22Rv1 (cell line): ENCODE measurements at regions not wholly inside any gene's neighbourhood (a gene's known extent, or its start where the extent isn't known, plus 50 kb on each side); places are given as distances from the start of the nearest gene placed in this dataset.

ENCODE experiments used
- ZFX ChIP-seq: fragments of 450-650 bp; IDR thresholded peaks from 2 replicates; pipeline ENCODE4 v1.6.1; 2017; ENCODE audit warnings: antibody characterized with exemption, borderline replicate concordance
- TF ChIP-seq, protein P1 (sequence below): fragments of 450-650 bp; IDR thresholded peaks from 2 replicates; pipeline ENCODE4 v1.5.1; 2017; ENCODE audit warnings: mild to moderate bottlenecking

DNA sequence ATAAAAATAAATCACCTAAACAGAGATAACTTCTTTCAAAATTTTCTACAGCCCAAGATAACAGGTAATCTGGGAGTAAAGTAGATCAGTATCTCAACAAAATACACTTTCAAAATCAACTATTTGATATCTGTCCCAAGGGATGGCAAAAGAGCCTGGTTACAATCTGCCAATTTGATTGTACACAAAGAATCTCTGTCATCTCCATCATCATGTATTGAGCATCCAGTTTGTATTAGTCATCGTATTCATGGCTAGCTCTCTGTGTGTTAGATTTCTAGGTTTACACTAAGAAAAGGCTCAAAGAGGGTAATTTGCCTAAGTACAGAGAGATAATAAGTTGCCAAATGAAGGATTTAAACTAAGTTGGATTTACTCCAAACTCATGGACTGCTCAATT, 329.0 kb upstream of the NRSN1 start:
- TF ChIP-seq, protein P1, sequence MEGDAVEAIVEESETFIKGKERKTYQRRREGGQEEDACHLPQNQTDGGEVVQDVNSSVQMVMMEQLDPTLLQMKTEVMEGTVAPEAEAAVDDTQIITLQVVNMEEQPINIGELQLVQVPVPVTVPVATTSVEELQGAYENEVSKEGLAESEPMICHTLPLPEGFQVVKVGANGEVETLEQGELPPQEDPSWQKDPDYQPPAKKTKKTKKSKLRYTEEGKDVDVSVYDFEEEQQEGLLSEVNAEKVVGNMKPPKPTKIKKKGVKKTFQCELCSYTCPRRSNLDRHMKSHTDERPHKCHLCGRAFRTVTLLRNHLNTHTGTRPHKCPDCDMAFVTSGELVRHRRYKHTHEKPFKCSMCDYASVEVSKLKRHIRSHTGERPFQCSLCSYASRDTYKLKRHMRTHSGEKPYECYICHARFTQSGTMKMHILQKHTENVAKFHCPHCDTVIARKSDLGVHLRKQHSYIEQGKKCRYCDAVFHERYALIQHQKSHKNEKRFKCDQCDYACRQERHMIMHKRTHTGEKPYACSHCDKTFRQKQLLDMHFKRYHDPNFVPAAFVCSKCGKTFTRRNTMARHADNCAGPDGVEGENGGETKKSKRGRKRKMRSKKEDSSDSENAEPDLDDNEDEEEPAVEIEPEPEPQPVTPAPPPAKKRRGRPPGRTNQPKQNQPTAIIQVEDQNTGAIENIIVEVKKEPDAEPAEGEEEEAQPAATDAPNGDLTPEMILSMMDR: no peak
- TF ChIP-seq ZFX: no peak
